ENCODE measurements at regions not wholly inside any gene's neighbourhood (a gene's known extent, or its start where the extent isn't known, plus 50 kb on each side); places are given as distances from the start of the nearest gene placed in this dataset.

GRCh38 chr9:82810915-82811314, 252.0 kb downstream of the RASEF start:
- no peak for TF ChIP-seq CTCF (IDR thresholded peaks at IDR 0.05)
- TF ChIP-seq POLR2A (IDR thresholded peaks at IDR 0.05) = no peak

Data from testis (tissue), 2 donors.